Activated CD8-positive, alpha-beta memory T cell treated with anti-CD3 and anti-CD28 coated beads, Interleukin-2, amount 50 U/mL, for 24 hours (primary cell): ENCODE measurements at regions not wholly inside any gene's neighbourhood (a gene's known extent, or its start where the extent isn't known, plus 50 kb on each side); places are given as distances from the start of the nearest gene placed in this dataset.
"Not testable (repeated sequence)": the region's sequence is repeated elsewhere in the genome, so short reads cannot be mapped to it uniquely, and the experiment has no call there.

ENCODE experiments used
- DNase-seq: peaks from one replicate; pipeline ENCODE4 v3.0.0-alpha.2; 2020; ENCODE audit errors: extremely low read depth

DNA sequence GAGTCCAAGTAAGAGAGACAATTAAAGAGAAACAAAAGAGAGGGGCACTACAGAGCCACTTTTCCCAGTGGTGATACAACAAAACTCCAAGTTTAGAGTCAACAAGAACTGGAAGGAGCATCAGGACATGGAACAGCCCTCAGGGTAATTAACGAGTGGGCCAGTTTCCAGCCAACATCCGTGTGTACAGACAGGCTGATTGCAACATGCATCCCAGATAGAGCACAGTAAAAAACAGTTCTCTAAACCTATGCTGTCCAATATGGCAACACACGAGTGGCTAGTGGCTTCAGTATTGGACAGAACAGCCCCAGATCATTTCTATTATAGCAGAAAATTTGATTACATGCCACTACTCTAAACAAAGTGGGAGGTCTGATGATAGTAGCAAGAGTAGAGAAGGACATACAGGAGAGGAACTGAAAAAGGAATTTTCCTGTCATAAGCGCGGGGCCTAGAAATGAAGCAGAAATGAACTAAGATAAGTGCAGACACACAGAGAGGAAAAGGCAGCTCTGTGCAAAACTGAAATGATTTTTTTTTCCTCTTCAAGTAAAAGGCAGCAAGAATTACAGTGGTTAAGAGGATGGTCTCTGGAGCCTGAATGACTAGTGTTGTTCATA is 175.6 kb upstream of the CCNG1 start:
- DNase-seq: no peak

DNA sequence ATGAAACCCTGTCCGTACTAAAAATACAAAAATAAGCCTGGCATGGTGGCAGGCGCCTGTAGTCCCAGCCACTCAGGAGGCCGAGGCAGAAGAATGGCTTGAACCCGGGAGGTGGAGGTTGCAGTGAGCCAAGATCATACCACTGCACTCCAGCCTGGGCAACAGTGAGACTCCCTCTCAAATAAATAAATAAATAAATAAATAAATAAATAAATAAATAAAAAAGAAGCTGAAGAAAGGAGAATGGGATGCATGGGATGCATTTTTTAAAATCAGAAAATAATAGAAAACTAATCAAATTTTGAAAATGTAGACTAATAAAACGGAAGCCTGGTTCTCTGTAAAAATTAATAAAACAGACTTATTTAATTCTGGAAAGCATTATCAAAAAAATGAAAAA is 171.1 kb upstream of the CCNG1 start:
- DNase-seq: not testable (repeated sequence)

DNA sequence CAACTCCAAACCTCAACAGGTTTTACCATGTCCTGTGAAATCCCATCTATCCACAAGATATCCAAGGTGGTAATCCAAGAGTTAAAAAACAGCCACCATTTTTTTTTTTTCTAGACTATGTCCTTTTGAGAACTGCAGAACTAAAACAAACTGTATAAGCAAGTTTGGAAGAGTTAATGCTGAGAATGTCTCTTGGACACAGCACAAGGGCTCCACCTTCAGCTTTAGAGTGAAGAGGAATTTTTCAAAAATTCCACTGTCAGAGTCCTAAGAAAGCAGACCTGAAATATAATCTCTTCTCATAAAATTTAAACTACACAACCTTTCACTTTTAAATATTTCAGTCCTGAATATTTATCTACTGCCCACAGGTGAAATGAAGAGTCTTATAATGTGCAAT is 167.8 kb upstream of the CCNG1 start:
- DNase-seq: no peak

DNA sequence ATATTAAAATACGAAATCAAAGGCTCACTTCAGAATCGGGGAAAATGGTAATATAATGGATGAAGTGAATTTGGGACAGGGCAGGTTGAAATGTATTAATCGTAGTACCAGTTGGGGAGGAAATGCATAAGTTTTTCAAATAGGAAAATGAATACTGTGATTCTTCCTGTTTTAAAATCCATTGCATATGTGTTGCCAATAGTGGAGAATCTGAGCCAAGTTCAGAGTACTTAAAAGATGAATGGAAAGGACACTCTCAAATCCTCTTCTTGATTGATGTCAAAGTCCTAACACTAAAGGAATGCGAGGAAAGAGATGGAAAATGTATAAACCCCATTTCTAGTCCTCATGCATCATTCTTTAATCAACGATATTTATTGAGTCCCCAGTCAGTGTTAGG is 160.9 kb upstream of the CCNG1 start:
- DNase-seq: no peak

DNA sequence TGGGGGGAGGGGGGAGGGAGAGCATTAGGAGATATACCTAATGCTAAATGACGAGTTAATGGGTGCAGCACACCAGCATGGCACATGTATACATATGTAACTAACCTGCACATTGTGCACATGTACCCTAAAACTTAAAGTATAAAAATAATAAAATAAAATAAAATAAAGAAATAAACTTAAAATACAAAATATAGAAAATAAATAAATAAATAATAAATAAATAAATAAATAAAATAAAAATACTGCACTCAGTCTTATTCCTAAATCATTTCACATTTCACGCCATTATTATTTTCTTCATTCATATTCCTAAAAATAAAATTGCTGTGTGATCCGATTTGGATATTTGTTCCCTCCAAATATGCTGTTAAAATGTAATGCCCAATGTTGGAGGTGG is 156.5 kb upstream of the CCNG1 start:
- not testable (repeated sequence) for DNase-seq

DNA sequence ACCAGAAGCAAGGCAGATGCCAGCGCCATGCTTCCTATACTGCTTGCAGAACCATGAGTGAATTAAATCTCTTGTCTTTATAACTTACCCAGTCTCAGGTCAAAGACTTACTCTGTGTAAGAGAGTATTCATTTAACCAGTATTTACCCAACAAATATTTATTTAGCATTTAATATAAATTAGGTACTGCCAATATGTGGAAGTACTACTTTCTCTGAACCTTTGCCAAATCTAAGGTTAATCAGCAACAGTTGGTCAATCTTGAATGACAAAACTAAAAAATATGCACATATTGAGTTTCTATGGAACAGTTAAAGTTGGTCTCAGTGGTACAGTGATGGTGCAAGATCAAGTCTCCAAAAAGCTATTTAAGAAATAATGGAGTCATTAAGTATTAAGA is 155.9 kb upstream of the CCNG1 start:
- DNase-seq: no peak

DNA sequence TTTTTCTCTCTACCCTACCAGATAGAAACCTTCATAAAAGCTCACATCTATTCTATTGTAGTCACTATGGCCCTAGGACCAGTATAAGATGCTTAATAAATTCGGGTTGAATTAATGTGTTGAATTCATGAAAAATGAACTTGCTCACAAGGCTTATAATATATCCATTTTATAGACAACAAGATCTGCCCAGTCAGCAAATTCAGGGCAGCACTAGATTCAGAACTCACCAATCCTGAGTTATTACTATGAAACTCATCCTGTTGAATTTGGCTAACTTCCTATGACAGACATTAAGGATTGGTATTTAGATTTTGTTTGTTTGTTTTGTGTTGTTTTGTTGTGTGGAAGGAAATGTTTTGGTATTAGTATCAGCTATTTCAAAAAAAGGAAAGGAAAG is 143.6 kb upstream of the CCNG1 start:
- no peak for DNase-seq

DNA sequence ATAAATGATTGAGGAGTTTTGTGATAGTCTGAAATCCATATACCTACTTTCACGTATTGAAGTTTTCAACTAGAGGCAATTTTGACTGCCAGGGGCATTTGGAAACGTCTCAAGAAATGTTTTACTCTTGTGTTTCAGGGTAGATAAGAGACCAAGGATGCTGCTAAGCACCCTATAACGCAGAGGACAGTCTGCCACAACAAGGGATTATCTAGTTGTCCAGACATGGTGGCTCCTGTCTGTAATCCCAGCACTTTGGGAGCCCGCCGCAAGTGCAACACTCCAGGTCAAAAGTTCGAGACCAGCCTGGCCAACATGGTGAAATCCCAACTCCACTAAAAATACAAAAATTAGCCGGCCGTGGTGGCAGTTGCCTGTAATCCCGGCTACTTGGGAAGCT is 133.7 kb upstream of the CCNG1 start:
- DNase-seq: no peak

DNA sequence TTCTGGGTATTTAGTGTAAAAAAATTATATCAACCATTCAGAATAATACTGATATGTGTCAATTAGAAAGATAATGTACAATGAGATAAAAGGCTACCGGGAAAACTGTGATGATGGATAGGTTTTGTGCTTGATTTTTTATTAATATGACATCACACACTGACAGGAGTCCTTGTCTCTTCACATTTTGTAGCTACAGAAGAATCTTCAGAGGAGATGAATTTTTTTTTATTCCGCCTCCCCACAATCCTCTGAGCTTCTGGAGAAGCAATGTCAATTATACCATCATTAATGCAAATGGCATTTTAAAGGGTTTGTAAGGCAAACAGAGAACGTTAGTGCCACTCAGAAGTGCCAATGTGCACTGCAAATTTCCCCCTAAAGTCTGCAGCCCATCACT is 131.7 kb upstream of the CCNG1 start:
- no peak for DNase-seq

DNA sequence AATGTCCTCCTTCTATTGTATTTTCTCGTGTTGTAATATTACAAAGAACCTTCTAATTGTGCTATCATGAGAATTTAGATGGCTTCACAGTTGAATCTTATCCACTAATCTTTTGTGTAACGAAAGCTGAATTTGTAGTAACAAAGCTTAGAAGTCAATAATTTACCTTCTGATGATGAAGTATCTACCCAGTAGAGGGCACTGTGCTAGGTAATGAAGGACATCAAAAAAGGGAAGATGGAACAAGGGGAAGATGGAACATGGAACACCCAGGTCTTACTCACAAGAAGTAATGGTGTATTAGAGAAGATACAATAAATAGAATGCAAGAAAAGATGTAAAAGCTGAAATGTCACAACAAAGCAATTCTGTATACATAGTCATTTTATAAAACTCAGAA is 131.0 kb upstream of the CCNG1 start:
- DNase-seq: no peak

DNA sequence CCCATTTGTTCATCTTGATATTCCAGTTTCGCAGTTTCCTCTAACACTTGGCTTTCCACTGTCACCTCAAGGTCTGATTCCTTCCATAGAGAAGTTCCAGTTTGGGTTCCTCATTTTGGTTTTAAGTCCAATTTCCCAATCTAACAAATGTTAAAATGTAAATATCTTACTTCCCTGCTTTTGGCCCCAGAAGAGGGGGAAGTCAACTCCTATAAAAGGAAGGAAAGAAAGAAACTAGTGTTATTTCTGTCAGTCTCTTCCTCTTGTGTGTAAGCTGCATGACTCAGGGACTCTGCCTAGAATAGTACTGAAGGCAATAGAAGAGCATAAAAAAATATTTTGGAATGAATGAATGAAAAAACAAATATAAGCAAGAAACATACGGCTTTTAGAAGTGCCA is 127.5 kb upstream of the CCNG1 start:
- no peak for DNase-seq

DNA sequence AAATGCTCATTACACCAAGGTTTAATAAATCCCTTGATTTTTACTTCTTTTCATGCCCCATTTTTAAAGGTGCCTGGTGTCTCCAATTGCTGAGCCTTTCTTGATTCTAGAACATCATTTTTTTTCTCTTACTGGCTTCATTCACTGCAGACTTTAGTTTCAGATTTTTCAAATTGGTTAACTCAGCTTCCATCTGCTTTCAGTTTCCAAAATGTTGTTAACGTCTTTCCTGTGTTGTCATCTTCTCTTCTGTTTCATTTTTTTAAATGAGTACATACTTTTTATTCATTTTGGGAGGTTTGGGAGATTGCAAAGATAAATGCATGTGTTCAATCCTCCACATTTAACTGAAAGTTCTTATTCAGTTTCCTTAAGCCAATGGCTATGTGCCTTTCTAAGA is 126.4 kb upstream of the CCNG1 start:
- no peak for DNase-seq

DNA sequence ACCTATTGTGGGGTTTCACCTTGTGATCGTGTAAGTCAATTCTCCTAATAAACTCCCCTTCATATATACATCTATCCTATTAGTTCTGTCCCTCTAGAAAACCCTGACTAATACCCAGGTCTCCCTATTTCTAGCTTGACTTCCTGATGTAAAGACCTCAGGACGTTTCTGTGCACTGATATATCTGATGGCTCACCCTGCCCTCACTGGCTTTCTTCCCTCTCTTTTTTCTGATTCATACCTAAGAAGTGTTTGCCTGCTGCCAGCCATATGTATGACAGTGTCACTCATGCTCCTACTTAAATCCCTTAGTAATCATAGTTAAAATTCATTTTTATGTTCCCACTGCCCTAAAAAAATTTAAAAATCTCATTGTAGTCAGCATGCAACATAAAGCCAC is 124.8 kb upstream of the CCNG1 start:
- no peak for DNase-seq

DNA sequence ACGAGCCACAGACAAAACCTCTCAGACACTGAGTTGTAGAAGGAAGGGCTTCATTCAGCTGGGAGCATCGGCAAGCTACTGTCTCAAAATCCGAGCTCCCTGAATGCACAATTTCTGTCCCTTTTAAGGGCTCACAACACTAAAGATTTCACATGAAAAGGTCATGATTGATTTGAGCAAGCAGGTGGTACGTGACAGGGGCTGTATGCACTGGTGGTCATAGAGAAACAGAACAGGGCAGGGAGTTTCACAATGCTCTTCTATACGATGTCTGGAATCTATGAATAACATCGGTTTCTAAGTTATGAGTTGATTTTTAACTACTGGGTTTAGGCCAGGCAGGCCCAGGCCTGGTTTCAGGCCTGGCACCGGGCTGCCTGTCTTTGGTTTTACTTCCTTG is 124.3 kb upstream of the CCNG1 start:
- not testable (repeated sequence) for DNase-seq

DNA sequence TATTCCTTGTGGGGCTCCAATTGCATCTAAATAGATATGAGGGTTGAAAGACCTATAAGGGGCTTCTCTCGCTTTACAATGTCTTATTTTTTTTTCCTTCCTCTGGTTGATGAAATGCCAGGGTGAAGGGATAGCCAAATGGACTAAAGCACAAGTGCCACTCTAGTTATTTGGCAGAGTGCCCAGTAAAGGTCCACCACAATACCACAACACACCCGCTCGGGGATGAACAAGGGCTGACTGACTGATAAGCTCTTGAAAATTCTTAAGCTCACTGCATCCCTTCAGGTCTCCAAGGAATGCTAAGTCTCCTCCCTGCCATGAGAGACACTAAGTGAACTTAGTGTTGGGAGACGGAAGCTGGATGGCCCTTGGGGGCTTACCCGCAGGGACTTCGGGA is 121.0 kb upstream of the CCNG1 start:
- not testable (repeated sequence) for DNase-seq

DNA sequence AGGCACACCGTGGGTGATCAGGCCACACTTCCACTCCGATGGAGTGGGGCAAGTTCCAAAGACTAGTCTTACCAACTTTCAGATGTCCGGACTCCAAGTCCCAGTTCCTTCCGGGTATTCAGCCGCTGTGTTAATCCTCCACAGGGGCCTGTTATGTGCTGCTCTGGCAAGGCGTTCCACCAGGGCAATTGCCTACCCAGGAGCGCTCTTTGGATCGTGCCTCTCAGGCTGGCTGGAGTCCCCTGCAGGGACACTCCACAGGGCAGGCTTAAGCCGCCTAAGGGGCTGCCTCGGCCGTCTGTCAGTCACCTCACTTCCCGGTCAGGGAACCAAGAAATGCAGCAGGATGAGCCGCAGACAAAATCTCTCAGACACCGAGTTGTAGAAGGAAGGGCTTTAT is 118.7 kb upstream of the CCNG1 start:
- DNase-seq: no peak

DNA sequence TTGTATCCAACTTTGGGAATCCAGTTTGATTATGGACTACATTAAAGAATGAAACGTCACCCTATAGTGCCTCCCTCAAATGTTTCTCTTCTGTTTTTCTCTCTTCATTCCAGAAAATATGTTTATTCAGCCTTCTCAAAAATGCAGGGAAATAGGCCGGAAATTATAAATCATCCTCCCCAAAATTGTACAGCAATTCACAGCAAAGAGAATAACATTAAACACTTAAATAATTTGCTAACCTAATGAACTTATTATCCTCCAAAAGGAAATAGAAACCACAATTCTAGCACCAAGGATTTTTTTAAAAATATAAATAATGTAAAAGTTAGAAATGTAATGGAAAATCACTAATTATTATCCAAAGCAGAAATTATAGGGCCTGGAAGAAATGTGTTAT is 115.9 kb upstream of the CCNG1 start:
- no peak for DNase-seq

DNA sequence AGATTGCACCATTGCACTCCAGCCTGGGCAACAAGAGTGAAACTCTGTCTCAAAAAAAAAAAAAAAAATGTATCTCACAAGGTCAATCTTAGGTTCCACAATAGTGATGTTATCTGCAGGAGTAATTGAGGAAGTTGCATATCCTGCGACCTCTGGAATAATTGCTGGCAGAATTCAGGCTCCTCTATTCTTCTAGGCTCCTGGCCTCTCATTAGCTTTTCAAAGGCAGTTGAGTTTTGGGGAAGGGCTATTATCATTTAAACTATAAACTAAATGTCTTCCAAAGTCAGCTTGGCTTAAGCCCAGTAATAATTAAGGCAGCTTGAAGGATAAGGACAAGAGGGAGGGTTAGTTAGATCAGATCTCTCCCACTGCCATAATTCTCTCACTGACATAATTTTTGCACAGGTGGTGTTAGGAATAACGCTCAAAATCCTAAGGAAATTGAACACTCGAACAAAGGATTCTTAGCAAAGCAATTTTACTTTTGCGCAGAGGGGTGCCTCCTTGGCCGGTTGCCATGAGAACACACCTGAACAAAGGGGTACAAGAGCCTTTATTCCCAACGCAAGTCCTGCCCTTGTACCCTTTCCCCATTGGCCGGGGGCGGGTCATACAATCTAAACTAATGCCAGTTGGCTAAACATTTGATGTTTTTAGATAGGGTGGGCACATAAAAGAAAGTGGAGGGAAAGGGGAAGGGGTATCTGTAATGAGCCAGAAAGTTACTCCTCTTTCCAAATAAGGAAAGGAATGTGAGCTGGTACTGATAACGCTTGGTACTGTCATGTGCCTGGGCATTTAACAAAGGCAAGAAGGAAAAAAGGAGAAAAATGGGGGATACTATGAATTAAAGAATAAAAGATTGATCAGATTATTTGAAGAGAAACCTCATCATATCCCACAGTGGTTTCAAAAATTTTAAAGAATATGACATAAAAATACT is 106.4 kb upstream of the CCNG1 start:
- no peak for DNase-seq

DNA sequence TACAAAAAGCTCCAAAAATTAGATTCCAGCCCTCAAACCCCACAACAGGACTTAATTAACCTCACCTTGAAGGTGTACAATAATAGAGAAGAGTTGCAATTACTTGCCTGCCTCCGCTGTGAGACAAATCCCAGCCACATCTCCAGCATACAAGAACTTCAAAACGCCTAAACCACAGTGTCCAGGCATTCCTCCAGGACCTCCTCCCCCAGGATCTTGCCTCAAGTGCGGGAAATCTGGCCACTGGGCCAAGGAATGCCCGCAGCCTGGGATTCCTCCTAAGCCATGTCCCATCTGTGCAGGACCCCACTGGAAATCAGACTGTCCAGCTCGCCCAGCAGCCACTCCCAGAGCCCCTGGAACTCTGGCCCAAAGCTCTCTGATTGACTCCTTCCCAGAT is 101.3 kb upstream of the CCNG1 start:
- not testable (repeated sequence) for DNase-seq

DNA sequence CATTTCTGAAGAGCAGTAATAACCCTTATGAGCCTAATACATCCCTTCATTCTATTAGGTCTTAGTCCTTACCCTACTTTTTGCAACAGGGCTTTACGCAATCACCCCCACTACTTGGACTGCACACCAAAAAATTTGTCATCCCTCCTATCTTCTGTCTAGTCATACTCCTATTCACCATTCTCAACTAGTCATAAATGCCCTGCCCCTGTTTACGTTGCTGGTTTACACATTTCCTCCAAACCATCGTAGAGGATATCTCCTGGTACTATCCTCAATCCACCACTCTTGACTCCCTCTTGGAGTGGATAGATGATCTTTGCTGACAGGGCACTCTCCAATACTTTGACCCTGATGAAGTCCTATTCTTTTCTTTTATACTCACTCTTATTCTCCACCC is 98.2 kb upstream of the CCNG1 start:
- DNase-seq: no peak

DNA sequence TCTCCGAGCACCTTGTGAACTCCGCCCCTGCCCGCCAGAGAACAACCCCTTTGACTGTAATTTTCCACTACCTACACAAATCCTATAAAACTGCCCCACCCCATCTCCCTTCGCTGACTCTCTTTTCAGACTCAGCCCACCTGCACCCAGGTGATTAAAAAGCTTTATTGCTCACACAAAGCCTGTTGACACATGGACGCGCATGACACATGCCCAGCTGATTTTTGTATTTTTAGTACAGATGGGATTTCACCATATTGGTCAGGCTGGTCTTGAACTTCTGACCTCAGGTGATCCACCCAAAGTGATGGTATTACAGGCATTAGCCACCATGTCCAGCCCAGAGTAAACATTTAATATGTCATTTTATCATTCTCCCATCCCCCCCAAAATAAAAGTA is 97.0 kb upstream of the CCNG1 start:
- not testable (repeated sequence) for DNase-seq

DNA sequence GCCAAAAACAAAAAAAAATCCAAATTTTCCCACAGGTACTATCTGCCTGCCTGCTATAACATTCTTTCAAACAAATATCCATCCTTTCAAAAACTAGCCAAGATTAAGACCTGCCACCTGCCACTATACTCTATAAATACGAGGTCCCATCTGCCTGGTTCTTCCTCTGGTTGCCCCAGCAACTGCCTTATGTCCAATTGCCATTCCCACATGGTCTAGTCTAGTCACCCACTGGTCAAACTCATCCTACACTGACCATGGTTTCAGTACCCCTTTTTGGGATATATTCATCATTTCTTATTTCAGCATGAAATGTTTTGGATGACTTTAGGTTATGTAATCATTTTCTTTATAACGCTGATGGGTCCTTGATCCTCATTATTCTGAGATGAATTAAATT is 95.1 kb upstream of the CCNG1 start:
- no peak for DNase-seq

DNA sequence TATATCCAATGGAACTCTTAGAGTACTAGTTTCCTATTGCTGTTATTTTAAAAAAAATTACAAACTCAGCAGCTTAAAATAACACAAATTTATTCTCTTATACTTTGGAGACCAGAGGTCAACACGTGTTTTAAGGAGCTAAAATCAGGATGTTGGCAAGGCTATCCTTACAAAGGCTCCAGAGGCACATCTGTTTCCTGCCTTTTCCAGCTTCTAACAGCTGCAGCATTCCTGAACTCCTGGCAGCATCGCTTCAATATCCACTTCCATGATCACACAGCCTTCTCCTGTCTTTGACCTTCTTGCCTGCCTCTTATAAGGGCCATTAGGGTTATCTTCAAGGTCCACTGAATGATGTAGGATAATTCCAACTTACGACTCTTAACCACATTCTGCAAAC is 92.2 kb upstream of the CCNG1 start:
- DNase-seq: no peak
